IPS-18c (cell line): ENCODE measurements at regions not wholly inside any gene's neighbourhood (a gene's known extent, or its start where the extent isn't known, plus 50 kb on each side); places are given as distances from the start of the nearest gene placed in this dataset.

Experiments
- H3K4me3 ChIP-seq: 2 replicates; pipeline ENCODE4 v1.7.0; 2013; ENCODE audit warnings: low read depth, mild to moderate bottlenecking, low read length, moderate library complexity; ENCODE audit not compliant: insufficient read depth
- H3K9me3 ChIP-seq: one replicate; pipeline ENCODE4 v1.6.1; 2013; ENCODE audit warnings: mild to moderate bottlenecking, low read length, moderate library complexity; ENCODE audit not compliant: control insufficient read depth, insufficient read depth

- Histone ChIP-seq H3K9me3 (no peaks in the 10 kb centered on the region), H3K4me3 (no peak overlapping the region)
These were observed 180.1 kb downstream of the TDRD15 start for GRCh38 chr2:21303876-21304275.

GRCh38 chr2:21305581-21305980 is 181.8 kb downstream of the TDRD15 start:
- no peak overlapping the region for H3K4me3 ChIP-seq
- H3K9me3 ChIP-seq = no peaks in the 10 kb centered on the region

GRCh38 chr2:21306235-21306634 is 182.5 kb downstream of the TDRD15 start:
- no peaks in the 10 kb centered on the region for H3K9me3 ChIP-seq
- no peak overlapping the region for H3K4me3 ChIP-seq

DNA sequence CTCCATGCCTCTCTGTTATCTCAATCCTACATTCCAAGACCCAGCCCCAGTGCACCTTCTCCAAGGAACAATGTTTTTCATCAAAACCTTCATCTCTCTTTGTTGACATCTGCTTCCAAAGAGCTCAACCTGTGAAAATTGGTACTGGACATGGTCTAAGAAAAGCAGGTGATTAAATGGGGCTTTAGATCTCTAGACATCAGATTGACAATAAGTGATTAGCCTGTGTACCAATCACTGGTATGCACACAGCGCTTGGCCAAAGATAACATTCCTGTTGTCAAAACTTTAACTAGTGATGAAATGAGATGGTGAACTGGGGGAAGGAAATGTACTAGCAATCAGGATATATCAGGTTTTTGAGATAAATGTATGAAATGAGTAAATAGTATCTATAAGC is 183.3 kb downstream of the TDRD15 start:
- Histone ChIP-seq H3K4me3 (no peak overlapping the region), H3K9me3 (no peaks in the 10 kb centered on the region)

DNA sequence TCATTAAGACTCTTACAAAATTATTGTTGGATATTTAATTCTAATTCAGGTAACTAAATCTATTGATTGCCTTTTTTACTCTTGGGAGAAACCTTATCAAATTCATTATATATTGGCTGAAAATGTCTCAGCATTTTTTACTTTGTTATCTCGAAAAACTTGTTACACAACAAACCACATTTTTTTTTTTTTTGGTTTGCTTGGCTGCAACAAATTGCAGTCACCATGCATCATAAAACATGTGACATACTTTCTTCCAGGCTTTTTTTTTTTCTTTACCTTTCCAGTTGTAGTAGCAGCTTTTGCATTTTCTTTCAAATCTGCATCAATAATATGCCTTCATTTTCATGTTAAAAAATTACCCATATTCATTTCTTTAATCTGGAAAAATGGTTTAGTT is 186.7 kb downstream of the TDRD15 start:
- no peak overlapping the region for H3K4me3 ChIP-seq
- H3K9me3 ChIP-seq = no peaks in the 10 kb centered on the region

DNA sequence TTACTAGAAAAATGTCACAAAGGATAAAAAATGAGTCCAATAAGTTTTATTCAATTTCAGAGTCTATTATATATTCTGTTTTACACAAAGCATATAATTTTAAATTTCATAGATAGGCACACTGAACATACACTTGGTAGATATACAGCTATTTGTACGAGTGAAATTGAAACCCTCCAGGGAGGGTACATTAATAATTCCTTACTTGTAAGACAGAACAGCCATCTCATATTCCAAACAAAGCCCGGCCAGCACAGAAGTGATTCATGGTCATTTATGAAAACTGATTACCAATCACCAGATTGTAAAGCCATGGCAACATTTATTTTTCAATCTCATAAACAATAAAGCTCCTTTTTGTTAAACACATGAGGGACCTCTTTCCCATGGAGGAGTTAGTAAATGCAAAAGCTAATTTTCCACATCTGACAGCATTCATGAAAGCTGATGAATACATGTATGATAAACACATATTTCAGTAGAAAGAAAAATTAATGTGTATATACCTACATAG is 190.6 kb downstream of the TDRD15 start:
- H3K9me3 ChIP-seq = no peaks in the 10 kb centered on the region
- H3K4me3 ChIP-seq = no peak overlapping the region

- Histone ChIP-seq H3K4me3 (no peak overlapping the region), H3K9me3 (peaks cover 2% of the 10 kb centered on the region)
These were observed 193.4 kb downstream of the TDRD15 start for GRCh38 chr2:21317131-21317530.

DNA sequence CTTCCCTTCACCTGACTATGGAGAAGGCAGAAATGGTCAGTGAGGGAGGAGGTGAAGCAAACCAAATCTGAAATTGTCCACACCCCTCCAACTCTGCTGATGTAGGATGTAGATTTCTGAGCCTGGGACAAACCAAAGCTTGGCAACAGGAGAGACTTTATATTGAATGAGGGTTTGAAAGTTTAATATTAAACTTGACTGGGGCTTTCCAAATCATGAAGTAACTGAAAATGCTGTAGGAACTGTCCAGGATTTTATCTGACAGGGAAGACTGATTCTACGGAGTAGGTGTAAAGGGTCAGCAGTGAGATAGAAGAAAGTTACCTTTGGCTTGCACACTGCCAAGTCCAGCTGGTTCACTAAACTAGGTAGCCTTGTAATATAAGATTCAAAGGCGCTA is 194.5 kb downstream of the TDRD15 start:
- H3K9me3 ChIP-seq = peaks cover 2% of the 10 kb centered on the region
- H3K4me3 ChIP-seq = no peak overlapping the region

GRCh38 chr2:21326152-21326551 is 202.4 kb downstream of the TDRD15 start:
- H3K9me3 ChIP-seq = peaks cover 4% of the 10 kb centered on the region
- H3K4me3 ChIP-seq = no peak overlapping the region

DNA sequence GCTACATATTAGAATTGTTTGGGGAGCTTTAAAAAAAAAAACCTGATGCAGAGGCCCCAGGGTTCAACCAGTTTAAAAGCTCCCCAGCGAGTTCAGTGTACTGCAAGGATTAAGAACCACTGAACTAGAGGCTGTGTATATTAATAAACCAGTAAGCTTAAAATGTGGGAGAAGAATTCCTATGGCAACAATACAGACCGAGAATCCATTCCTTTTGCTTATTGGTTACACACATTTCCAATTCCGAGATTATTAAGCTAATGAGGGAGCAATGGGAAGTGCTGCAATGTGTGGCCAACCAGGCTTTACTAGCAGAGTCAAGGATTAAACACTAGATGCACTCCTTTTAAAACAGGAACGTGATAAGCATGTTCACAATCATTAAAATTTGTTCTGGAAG is 204.4 kb downstream of the TDRD15 start:
- Histone ChIP-seq H3K9me3 (peaks cover 2% of the 10 kb centered on the region), H3K4me3 (no peak overlapping the region)

- peaks cover 8% of the 10 kb centered on the region for H3K9me3 ChIP-seq
These were observed 207.1 kb downstream of the TDRD15 start for GRCh38 chr2:21330786-21331391.

GRCh38 chr2:21331625-21332370 is 208.0 kb downstream of the TDRD15 start:
- no peak overlapping the region for H3K4me3 ChIP-seq
- peaks cover 8% of the 10 kb centered on the region for H3K9me3 ChIP-seq

More at GRCh38 chr2:21330786-21331391, 207.1 kb downstream of the TDRD15 start:
- H3K4me3 ChIP-seq = no peak overlapping the region

- Histone ChIP-seq H3K9me3 (peaks cover 12% of the 10 kb centered on the region), H3K4me3 (no peak overlapping the region)
These were observed 209.3 kb downstream of the TDRD15 start for GRCh38 chr2:21332993-21333625.

DNA sequence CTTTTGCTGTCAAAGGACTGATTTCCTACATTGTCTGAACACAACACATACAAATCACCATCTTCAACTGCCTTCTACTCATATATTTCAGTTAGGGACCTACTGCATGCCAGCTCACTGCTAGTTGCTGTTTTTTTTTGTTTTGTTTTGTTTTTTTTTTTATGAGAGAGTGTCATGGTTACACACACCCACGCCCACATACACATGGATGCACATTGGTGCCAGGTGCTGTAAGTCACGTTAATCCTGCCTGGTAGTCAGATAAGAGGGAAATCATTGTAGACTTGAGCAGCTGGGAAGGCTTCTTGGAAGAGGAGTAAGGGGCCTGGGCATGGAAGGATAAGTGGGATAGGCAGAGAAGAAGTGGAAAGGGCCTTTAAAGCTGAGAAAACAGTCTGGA is 209.9 kb downstream of the TDRD15 start:
- H3K9me3 ChIP-seq = peaks cover 12% of the 10 kb centered on the region

GRCh38 chr2:21346984-21347383 is 223.2 kb downstream of the TDRD15 start:
- Histone ChIP-seq H3K4me3 (no peak overlapping the region), H3K9me3 (no peaks in the 10 kb centered on the region)

More for the DNA sequence above, 209.9 kb downstream of the TDRD15 start:
- H3K4me3 ChIP-seq = no peak overlapping the region

DNA sequence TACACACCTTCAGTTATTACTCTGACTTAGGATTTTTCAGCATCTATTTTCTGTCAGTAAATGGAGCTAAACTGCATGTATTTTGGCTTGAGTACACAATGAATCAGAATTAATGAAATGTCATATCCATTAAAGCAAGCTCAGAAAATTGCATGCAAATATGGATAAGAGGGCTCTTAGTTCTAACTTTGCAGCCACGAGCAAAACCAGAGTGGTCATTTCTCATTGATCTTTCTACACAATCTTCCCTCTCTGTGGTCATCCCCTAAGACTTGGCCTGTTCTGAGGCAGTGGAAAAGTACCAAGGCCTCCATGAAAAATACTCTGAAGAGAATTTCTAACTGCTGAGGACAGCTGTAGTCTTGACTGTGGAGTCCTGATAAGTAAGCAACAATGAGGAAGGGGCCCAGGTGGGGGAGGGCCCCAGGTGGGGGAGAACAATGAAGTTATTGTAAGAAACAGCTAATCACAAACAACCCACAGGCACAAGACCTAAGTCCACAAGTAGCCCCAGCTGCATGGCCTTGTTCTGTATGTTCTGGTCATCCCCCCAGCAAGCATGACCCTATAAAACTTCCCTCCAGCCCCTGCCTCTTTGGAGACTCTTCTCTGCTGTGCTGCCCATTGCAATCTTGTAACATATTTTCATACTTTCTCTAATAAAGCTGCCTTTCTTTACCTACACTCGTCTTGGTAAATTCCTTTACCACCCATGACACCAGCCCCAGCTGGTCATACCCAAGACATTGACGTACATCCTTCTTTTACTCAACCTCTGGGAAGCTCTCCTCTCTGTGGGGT is 230.3 kb downstream of the TDRD15 start:
- peaks cover 3% of the 10 kb centered on the region for H3K9me3 ChIP-seq

DNA sequence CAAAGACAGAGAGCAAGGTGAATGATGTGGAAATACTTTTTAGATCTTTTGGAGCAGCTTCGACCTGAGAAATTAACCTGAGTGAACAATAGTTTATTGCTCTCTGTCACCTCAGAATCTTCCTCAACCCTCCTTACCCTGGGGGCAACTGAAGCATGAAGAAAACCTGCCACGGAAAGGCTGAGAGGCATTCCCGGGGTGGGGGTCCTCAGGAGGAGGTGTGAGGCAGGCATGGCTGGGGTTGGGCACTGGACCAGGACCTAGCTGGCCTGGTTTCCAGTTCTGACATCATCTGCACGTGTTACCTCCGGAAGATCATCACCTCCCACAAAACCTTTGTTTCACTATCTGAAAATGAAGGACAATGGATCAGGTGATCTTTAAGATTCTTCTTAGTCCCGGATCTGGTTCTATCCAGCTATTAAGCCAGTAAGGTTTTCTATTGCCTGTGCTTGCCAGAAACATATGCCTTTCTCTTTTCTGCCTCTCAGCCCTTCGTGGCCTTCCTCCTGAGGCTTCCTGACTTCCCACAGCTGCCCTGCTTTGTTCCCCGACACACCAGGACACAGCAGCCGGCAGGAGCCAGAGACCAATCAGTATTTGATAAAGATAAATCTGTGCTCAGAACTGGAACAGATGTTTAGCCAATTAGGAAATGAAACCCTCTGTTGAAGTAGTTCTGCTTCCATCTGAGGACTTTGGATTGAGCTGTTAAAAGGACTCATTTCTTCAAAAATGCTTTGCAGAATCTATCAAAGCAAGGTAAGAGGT is 232.5 kb downstream of the TDRD15 start:
- Histone ChIP-seq H3K9me3 (peaks cover 3% of the 10 kb centered on the region), H3K4me3 (no peak overlapping the region)

More for the DNA sequence above, 230.3 kb downstream of the TDRD15 start:
- H3K4me3 ChIP-seq = no peak overlapping the region
